Activated T-helper 1 cell treated with anti-CD3 and anti-CD28 coated beads, Interleukin-12 subunit alpha, Interleukin-12 subunit beta, Interleukin-2, Interleukin-4 antibody, amounts not matched to agents 30 ng/mL and 10 ng/mL and 1 ng/mL, durations not matched to agents 14 hours and 24 hours and 36 hours (primary cell): ENCODE measurements at regions not wholly inside any gene's neighbourhood (a gene's known extent, or its start where the extent isn't known, plus 50 kb on each side); places are given as distances from the start of the nearest gene placed in this dataset.

Experiments
- DNase-seq: peaks from one replicate; pipeline ENCODE4 v3.0.0; 2021; ENCODE audit warnings: low spot score
- H3K27ac Mint-ChIP-seq: one replicate; pipeline ENCODE4 v1.8.0; 2021; ENCODE audit warnings: mild to moderate bottlenecking, mixed read lengths
- H3K27me3 Mint-ChIP-seq: one replicate; pipeline ENCODE4 v1.8.0; 2022; ENCODE audit warnings: mild to moderate bottlenecking, moderate library complexity, mixed read lengths; ENCODE audit not compliant: insufficient read depth
- H3K36me3 Mint-ChIP-seq: one replicate; pipeline ENCODE4 v1.8.0; 2021; ENCODE audit warnings: low read depth, mixed read lengths
- H3K4me1 Mint-ChIP-seq: one replicate; pipeline ENCODE4 v1.8.0; 2021; ENCODE audit warnings: low read depth, mixed read lengths
- H3K4me3 Mint-ChIP-seq: one replicate; pipeline ENCODE4 v1.8.0; 2021; ENCODE audit warnings: mild to moderate bottlenecking, moderate library complexity, mixed read lengths
- H3K9me3 Mint-ChIP-seq: one replicate; pipeline ENCODE4 v1.8.0; 2021; ENCODE audit warnings: mixed read lengths
- intact Hi-C: fragments of 100-400 bp; cut with micrococcal nuclease; formaldehyde crosslinking; loops from one replicate; pipeline ENCODE4 v1.15.1; 2024

GRCh38 chr2:5561006-5561405, 131.2 kb upstream of the SOX11 start:
- DNase-seq = no peak
- no peaks in the 10 kb centered on the region for H3K36me3 Mint-ChIP-seq
- intact Hi-C loops = no loop called here
- no peaks in the 10 kb centered on the region for H3K27me3 Mint-ChIP-seq
- H3K9me3 Mint-ChIP-seq = peaks cover 5% of the 10 kb centered on the region
- no peaks in the 10 kb centered on the region for H3K4me1 Mint-ChIP-seq
- H3K27ac Mint-ChIP-seq = no peak overlapping the region
- H3K4me3 Mint-ChIP-seq = no peak overlapping the region

GRCh38 chr2:5562426-5562825, 129.8 kb upstream of the SOX11 start:
- Mint-ChIP-seq H3K27me3 (no peaks in the 10 kb centered on the region), H3K27ac (no peak overlapping the region), H3K36me3 (no peaks in the 10 kb centered on the region), H3K9me3 (peaks cover 5% of the 10 kb centered on the region), H3K4me3 (no peak overlapping the region), H3K4me1 (no peaks in the 10 kb centered on the region)
- DNase-seq = no peak
- intact Hi-C loops = no loop called here

GRCh38 chr2:5562865-5563264, 129.3 kb upstream of the SOX11 start:
- H3K4me1 Mint-ChIP-seq = no peaks in the 10 kb centered on the region
- H3K9me3 Mint-ChIP-seq = peaks cover 5% of the 10 kb centered on the region
- H3K27ac Mint-ChIP-seq = no peak overlapping the region
- DNase-seq = no peak
- intact Hi-C loops = no loop called here
- H3K27me3 Mint-ChIP-seq = no peaks in the 10 kb centered on the region
- H3K36me3 Mint-ChIP-seq = no peaks in the 10 kb centered on the region
- no peak overlapping the region for H3K4me3 Mint-ChIP-seq

- Mint-ChIP-seq H3K27ac (no peak overlapping the region), H3K4me1 (no peaks in the 10 kb centered on the region), H3K9me3 (peaks cover 5% of the 10 kb centered on the region), H3K36me3 (no peaks in the 10 kb centered on the region), H3K27me3 (no peaks in the 10 kb centered on the region), H3K4me3 (no peak overlapping the region)
- DNase-seq = no peak
- intact Hi-C loops = no loop called here
Measured at GRCh38 chr2:5563411-5563810, 128.8 kb upstream of the SOX11 start.

GRCh38 chr2:5569256-5569655, 122.9 kb upstream of the SOX11 start:
- H3K27ac Mint-ChIP-seq = no peak overlapping the region
- intact Hi-C loops = no loop called here
- H3K4me1 Mint-ChIP-seq = no peaks in the 10 kb centered on the region
- peaks cover 7% of the 10 kb centered on the region for H3K9me3 Mint-ChIP-seq
- no peak overlapping the region for H3K4me3 Mint-ChIP-seq
- H3K27me3 Mint-ChIP-seq = no peaks in the 10 kb centered on the region
- no peak for DNase-seq
- no peaks in the 10 kb centered on the region for H3K36me3 Mint-ChIP-seq

GRCh38 chr2:5576015-5576414, 116.2 kb upstream of the SOX11 start:
- peaks cover 7% of the 10 kb centered on the region for H3K9me3 Mint-ChIP-seq

GRCh38 chr2:5587766-5588165, 104.4 kb upstream of the SOX11 start:
- Mint-ChIP-seq H3K9me3 (no peaks in the 10 kb centered on the region), H3K36me3 (no peaks in the 10 kb centered on the region), H3K27me3 (no peaks in the 10 kb centered on the region), H3K27ac (no peak overlapping the region), H3K4me1 (no peaks in the 10 kb centered on the region), H3K4me3 (no peak overlapping the region)
- intact Hi-C loops = no loop called here
- no peak for DNase-seq

More at GRCh38 chr2:5576015-5576414, 116.2 kb upstream of the SOX11 start:
- no peak for DNase-seq
- Mint-ChIP-seq H3K4me1 (no peaks in the 10 kb centered on the region), H3K27ac (no peak overlapping the region), H3K4me3 (no peak overlapping the region), H3K36me3 (no peaks in the 10 kb centered on the region), H3K27me3 (no peaks in the 10 kb centered on the region)
- intact Hi-C loops = no loop called here

GRCh38 chr2:5588601-5589000, 103.6 kb upstream of the SOX11 start:
- H3K36me3 Mint-ChIP-seq = no peaks in the 10 kb centered on the region
- H3K9me3 Mint-ChIP-seq = no peaks in the 10 kb centered on the region
- no peak overlapping the region for H3K27ac Mint-ChIP-seq
- H3K4me1 Mint-ChIP-seq = no peaks in the 10 kb centered on the region
- DNase-seq = no peak
- no peaks in the 10 kb centered on the region for H3K27me3 Mint-ChIP-seq
- intact Hi-C loops = no loop called here
- H3K4me3 Mint-ChIP-seq = no peak overlapping the region

- Mint-ChIP-seq H3K4me3 (no peak overlapping the region), H3K4me1 (no peaks in the 10 kb centered on the region), H3K36me3 (no peaks in the 10 kb centered on the region), H3K27ac (no peak overlapping the region), H3K27me3 (no peaks in the 10 kb centered on the region), H3K9me3 (no peaks in the 10 kb centered on the region)
- intact Hi-C loops = no loop called here
- no peak for DNase-seq
Measured at GRCh38 chr2:5589183-5589582, 103.0 kb upstream of the SOX11 start.

GRCh38 chr2:5590886-5591285, 101.3 kb upstream of the SOX11 start:
- Mint-ChIP-seq H3K27ac (no peak overlapping the region), H3K4me3 (no peak overlapping the region), H3K4me1 (no peaks in the 10 kb centered on the region), H3K9me3 (no peaks in the 10 kb centered on the region), H3K36me3 (no peaks in the 10 kb centered on the region), H3K27me3 (no peaks in the 10 kb centered on the region)
- no peak for DNase-seq
- intact Hi-C loops = no loop called here

- no peak overlapping the region for H3K4me3 Mint-ChIP-seq
- H3K27me3 Mint-ChIP-seq = no peaks in the 10 kb centered on the region
- H3K36me3 Mint-ChIP-seq = no peaks in the 10 kb centered on the region
- no peaks in the 10 kb centered on the region for H3K4me1 Mint-ChIP-seq
- no peak overlapping the region for H3K27ac Mint-ChIP-seq
- no peaks in the 10 kb centered on the region for H3K9me3 Mint-ChIP-seq
- intact Hi-C loops = no loop called here
- no peak for DNase-seq
Measured at GRCh38 chr2:5592916-5593315, 99.3 kb upstream of the SOX11 start.

- Mint-ChIP-seq H3K27ac (no peak overlapping the region), H3K27me3 (no peaks in the 10 kb centered on the region), H3K4me1 (no peaks in the 10 kb centered on the region), H3K9me3 (no peaks in the 10 kb centered on the region), H3K4me3 (no peak overlapping the region), H3K36me3 (no peaks in the 10 kb centered on the region)
- intact Hi-C loops = no loop called here
- DNase-seq = no peak
Measured at GRCh38 chr2:5594249-5594695, 97.9 kb upstream of the SOX11 start.

GRCh38 chr2:5596868-5597267, 95.3 kb upstream of the SOX11 start:
- Mint-ChIP-seq H3K4me1 (no peaks in the 10 kb centered on the region), H3K9me3 (no peaks in the 10 kb centered on the region), H3K36me3 (no peaks in the 10 kb centered on the region), H3K27me3 (no peaks in the 10 kb centered on the region), H3K4me3 (no peak overlapping the region), H3K27ac (no peak overlapping the region)
- DNase-seq = no peak
- intact Hi-C loops = no loop called here

GRCh38 chr2:5598156-5598555, 94.0 kb upstream of the SOX11 start:
- no peaks in the 10 kb centered on the region for H3K27me3 Mint-ChIP-seq
- H3K4me1 Mint-ChIP-seq = no peaks in the 10 kb centered on the region
- H3K36me3 Mint-ChIP-seq = no peaks in the 10 kb centered on the region
- no peak overlapping the region for H3K27ac Mint-ChIP-seq
- DNase-seq = no peak
- intact Hi-C loops = no loop called here
- H3K4me3 Mint-ChIP-seq = no peak overlapping the region
- no peaks in the 10 kb centered on the region for H3K9me3 Mint-ChIP-seq
